Endothelial cell of umbilical vein (primary cell): ENCODE measurements at regions not wholly inside any gene's neighbourhood (a gene's known extent, or its start where the extent isn't known, plus 50 kb on each side); places are given as distances from the start of the nearest gene placed in this dataset.

Experiments used
- EZH2 ChIP-seq: IDR thresholded peaks from 2 replicates; pipeline ENCODE4 v1.6.1; 2012; ENCODE audit warnings: borderline replicate concordance, low read depth, mild to moderate bottlenecking, moderate library complexity, low read length, inconsistent platforms; ENCODE audit not compliant: severe bottlenecking
- FOS ChIP-seq: IDR thresholded peaks from 2 replicates; pipeline ENCODE4 v1.6.1; 2011; ENCODE audit warnings: mild to moderate bottlenecking, low read length, moderate library complexity, borderline replicate concordance; ENCODE audit not compliant: insufficient read depth
- POLR2AphosphoS5 ChIP-seq: IDR thresholded peaks from 2 replicates; pipeline ENCODE4 v1.6.1; 2012; ENCODE audit warnings: low read depth, mild to moderate bottlenecking, control low read depth, low read length, moderate library complexity; ENCODE audit not compliant: insufficient read depth
- TF ChIP-seq, protein P1 (sequence below), 2 donors: IDR thresholded peaks; 1 replicate in 1 of 2; 2 replicates in 1 of 2; pipeline ENCODE4 v1.5.1; 2011; ENCODE audit warnings: low read length in 2 of 2, mild to moderate bottlenecking in 2 of 2, moderate library complexity in 2 of 2, control low read depth in 1 of 2, inconsistent platforms in 1 of 2, low read depth in 1 of 2; ENCODE audit not compliant: insufficient read depth in 1 of 2; ENCODE audit errors: extremely low read depth in 1 of 2

DNA sequence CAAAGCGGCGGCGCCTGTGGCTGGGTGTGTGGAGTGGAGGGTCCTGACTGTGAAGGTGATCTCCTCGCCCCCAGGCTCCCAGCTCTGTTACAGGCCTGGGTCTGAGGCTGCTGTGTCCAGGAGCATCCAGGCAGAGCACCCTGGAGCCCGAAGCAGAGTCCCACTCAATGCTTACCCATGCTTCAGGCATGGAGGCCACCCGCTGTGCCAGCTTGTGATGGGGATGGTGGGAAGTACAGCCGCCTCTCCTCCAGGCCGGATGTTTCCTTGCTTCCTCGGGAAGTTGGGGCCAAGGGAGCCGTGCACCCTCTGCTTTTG lies 255.9 kb upstream of the IRX1 start:
- TF ChIP-seq, protein P1, sequence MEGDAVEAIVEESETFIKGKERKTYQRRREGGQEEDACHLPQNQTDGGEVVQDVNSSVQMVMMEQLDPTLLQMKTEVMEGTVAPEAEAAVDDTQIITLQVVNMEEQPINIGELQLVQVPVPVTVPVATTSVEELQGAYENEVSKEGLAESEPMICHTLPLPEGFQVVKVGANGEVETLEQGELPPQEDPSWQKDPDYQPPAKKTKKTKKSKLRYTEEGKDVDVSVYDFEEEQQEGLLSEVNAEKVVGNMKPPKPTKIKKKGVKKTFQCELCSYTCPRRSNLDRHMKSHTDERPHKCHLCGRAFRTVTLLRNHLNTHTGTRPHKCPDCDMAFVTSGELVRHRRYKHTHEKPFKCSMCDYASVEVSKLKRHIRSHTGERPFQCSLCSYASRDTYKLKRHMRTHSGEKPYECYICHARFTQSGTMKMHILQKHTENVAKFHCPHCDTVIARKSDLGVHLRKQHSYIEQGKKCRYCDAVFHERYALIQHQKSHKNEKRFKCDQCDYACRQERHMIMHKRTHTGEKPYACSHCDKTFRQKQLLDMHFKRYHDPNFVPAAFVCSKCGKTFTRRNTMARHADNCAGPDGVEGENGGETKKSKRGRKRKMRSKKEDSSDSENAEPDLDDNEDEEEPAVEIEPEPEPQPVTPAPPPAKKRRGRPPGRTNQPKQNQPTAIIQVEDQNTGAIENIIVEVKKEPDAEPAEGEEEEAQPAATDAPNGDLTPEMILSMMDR (IDR thresholded peaks at IDR 0.05; ENCODE audit: extremely low read depth in 1 of 2, insufficient read depth in 1 of 2, low read depth in 1 of 2, low read length in 2 of 2): no peak
- TF ChIP-seq EZH2 (no peak), FOS (no peak), POLR2AphosphoS5 (no peak)
